Stimulated activated CD8-positive, alpha-beta memory T cell treated with anti-CD3 and anti-CD28 coated beads, Interleukin-15, amount 100 ng/mL, for 4 hours (primary cell): ENCODE measurements at regions not wholly inside any gene's neighbourhood (a gene's known extent, or its start where the extent isn't known, plus 50 kb on each side); places are given as distances from the start of the nearest gene placed in this dataset.
"Not testable (repeated sequence)": the region's sequence is repeated elsewhere in the genome, so short reads cannot be mapped to it uniquely, and the experiment has no call there.

Experiments used
- DNase-seq, 2 donors: peaks; one replicate each; pipeline ENCODE4 v3.0.0-alpha.2; 2020; ENCODE audit warnings: low read depth in 2 of 2

GRCh38 chr11:3514635-3515424, 127.0 kb downstream of the ART5 start:
- not testable (repeated sequence) for DNase-seq

GRCh38 chr11:3513311-3513710, 128.5 kb downstream of the ART5 start:
- DNase-seq: not testable (repeated sequence)

GRCh38 chr11:3512751-3513150, 129.0 kb downstream of the ART5 start:
- DNase-seq: not testable (repeated sequence)

- peak in 1 of 2 donors; percentile 0 for DNase-seq
These were observed 129.6 kb downstream of the ART5 start for GRCh38 chr11:3512133-3512703.

GRCh38 chr11:3511416-3512132, 130.2 kb downstream of the ART5 start:
- DNase-seq: not testable (repeated sequence)

- DNase-seq: not testable (repeated sequence)
These were observed 130.6 kb upstream of the ZNF195 start for GRCh38 chr11:3509563-3509962.

GRCh38 chr11:3499198-3499597, 120.3 kb upstream of the ZNF195 start:
- DNase-seq: not testable (repeated sequence)

GRCh38 chr11:3498356-3498755, 119.4 kb upstream of the ZNF195 start:
- DNase-seq: not testable (repeated sequence)

- not testable (repeated sequence) for DNase-seq
These were observed 114.2 kb upstream of the ZNF195 start for GRCh38 chr11:3493152-3493551.

- DNase-seq: not testable (repeated sequence)
These were observed 109.1 kb upstream of the ZNF195 start for GRCh38 chr11:3488003-3488402.

- not testable (repeated sequence) for DNase-seq
These were observed 106.8 kb upstream of the ZNF195 start for GRCh38 chr11:3485737-3486136.

- not testable (repeated sequence) for DNase-seq
These were observed 98.3 kb upstream of the ZNF195 start for GRCh38 chr11:3476937-3477885.

GRCh38 chr11:3476084-3476936, 97.4 kb upstream of the ZNF195 start:
- DNase-seq: not testable (repeated sequence)

GRCh38 chr11:3468963-3469362, 90.0 kb upstream of the ZNF195 start:
- DNase-seq: not testable (repeated sequence)

GRCh38 chr11:3467599-3467998, 88.7 kb upstream of the ZNF195 start:
- DNase-seq: not testable (repeated sequence)

GRCh38 chr11:3455666-3456065, 76.7 kb upstream of the ZNF195 start:
- DNase-seq: not testable (repeated sequence)

- peak; percentile 1 to 3 for DNase-seq
These were observed 75.9 kb upstream of the ZNF195 start for GRCh38 chr11:3454844-3455243.

GRCh38 chr11:3453596-3454256, 74.8 kb upstream of the ZNF195 start:
- DNase-seq: not testable (repeated sequence)

- not testable (repeated sequence) for DNase-seq
These were observed 71.9 kb upstream of the ZNF195 start for GRCh38 chr11:3450822-3451221.

- not testable (repeated sequence) for DNase-seq
These were observed 66.6 kb upstream of the ZNF195 start for GRCh38 chr11:3445535-3445934.
